Stimulated activated CD4-positive, alpha-beta T cell treated with anti-CD3 and anti-CD28 coated beads, Interleukin-15, amount 100 ng/mL, for 24 hours (primary cell): ENCODE measurements at regions not wholly inside any gene's neighbourhood (a gene's known extent, or its start where the extent isn't known, plus 50 kb on each side); places are given as distances from the start of the nearest gene placed in this dataset.
"Not testable (repeated sequence)": the region's sequence is repeated elsewhere in the genome, so short reads cannot be mapped to it uniquely, and the experiment has no call there.

Experiments used
- DNase-seq: peaks from one replicate; pipeline ENCODE4 v3.0.0-alpha.2; 2020

DNA sequence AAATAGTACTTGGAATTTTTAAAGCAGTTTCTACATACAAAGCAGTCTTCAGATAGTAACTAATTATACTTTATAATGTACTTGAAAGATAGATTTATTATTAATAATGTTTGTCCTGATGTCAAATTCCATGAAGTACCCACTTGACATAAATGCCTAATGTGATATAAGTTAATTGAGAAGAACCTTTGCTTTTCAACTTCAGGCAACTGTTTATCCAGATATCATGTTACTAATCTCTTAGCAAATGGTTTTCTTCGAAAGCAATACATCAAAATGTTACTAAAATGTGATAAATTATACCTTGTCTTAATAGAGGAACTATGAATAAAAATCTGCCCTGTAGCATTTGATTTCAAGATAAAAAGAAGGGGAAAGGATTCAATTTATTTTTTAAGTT, 146.8 kb upstream of the FBXL17 start:
- no peak for DNase-seq

DNA sequence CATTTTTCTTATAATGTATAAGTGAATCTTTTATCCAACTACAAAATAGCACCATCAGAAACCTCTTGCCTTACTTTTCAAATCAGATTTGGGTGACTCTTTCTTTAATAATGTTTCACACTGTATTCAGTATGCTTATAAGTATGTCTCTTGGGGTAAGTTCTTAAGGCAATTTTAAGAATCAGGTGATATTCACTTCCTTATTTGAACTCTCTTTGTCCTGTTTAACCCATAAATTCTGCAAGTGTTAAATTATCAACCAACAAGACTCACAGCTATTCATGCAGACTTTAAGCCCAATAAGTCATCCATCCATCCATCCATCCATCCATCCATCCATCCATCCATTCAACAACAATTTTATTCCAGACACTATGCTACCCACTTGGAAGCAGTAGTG, 142.7 kb upstream of the FBXL17 start:
- no peak for DNase-seq

DNA sequence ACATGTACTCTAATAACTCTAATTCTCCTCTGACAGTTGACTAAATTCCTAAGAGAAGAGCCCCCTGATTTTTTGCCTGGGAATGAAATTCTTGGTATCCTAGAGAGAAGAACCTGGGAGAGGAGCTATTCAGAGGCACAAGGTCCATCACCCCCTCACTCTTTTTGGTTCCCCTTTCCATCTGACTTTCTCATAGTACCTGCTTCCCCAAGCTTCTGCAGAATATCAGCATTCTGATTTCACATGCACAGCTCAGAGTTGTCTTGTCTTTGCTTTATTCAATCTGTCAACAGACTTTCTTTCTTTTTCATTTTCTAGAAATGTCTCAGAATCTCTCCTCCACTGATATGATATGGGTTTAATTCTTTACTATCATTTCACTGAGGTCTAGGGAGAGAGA, 141.5 kb upstream of the FBXL17 start:
- DNase-seq: no peak

- DNase-seq: no peak
These were observed 140.1 kb upstream of the FBXL17 start for GRCh38 chr5:108521841-108522506.

GRCh38 chr5:108521011-108521700, 139.3 kb upstream of the FBXL17 start:
- no peak for DNase-seq

- no peak for DNase-seq
These were observed 134.9 kb upstream of the FBXL17 start for GRCh38 chr5:108516785-108517184.

- no peak for DNase-seq
These were observed 133.7 kb upstream of the FBXL17 start for GRCh38 chr5:108515517-108516105.

GRCh38 chr5:108508979-108509378, 127.1 kb upstream of the FBXL17 start:
- DNase-seq: no peak

DNA sequence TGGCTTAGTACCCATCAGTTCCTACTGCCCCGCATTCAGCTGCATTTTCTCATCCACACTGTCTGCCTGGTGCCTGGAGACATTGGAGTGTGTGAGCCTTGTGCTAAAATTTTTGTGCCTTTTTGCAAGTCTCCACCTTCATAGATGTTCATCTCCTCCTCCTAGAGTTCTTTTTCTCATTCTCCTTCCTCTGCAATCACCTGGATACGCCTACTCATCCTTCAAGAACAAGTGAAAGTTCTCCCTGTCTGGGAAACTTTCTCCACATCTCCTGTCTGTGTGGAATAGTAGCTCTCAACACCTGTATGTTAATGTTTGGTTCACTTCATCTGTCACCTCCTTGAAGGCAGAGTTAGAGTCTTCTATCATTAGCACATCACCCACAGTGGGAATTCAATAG, 125.7 kb upstream of the FBXL17 start:
- DNase-seq: no peak

DNA sequence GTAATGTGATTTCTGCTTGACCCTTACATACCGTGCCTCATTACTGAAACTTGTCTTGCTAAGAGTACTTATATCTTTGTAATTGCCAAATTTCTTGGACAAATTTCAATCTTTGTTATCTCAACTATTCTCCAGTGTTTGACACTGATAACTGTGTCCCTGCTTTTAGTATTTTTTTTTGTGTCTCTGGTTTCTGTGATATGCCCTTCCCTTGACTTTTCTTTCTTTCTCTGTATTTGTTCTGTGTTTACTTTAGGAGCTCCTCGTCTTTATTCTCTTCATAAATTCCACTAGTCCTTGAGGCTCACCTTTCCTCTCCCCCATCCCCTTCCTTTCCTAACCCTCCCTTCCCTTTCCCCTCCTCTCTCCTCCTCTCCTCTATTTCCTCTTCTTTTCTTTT, 123.7 kb upstream of the FBXL17 start:
- DNase-seq: no peak

DNA sequence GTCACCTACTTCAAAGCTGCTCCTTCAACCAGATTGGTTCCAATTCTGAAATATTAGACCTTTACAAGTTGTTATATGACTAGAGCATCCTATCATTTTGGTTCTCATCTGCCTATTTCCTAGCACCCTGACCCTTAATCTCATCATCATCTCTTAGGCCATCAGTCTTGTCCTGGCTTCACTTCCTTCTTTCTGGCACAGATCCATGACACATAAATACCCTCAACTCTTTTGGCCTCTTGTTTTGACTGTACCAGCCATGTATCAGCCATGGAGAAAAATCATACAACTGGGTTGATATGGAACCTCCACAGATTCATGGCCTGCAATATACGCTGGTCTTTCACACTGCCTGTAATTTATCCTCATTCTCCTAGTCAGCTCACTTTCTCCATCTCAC, 123.1 kb upstream of the FBXL17 start:
- no peak for DNase-seq

DNA sequence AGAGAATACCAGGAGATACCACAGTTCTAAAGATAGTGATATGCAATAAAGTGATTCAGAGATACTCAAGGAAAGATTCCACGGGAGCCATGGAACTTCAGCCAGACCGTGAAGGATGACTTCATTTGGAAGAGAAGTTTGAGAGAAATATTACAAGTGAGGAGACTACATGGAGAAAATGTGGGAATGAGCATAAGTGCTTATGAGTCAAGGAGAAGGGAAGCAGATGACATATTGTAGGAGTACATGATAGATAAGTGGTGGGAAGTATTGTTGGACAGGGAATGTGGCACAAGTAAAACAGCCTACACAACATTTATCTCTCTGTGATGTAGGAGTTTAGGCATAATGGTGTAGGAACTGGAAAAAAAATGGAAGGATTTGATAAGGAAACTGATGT, 122.1 kb upstream of the FBXL17 start:
- no peak for DNase-seq

GRCh38 chr5:108495615-108496014, 113.7 kb upstream of the FBXL17 start:
- DNase-seq: not testable (repeated sequence)

GRCh38 chr5:108487951-108488350, 106.1 kb upstream of the FBXL17 start:
- no peak for DNase-seq

- no peak for DNase-seq
These were observed 102.1 kb upstream of the FBXL17 start for GRCh38 chr5:108484035-108484434.

DNA sequence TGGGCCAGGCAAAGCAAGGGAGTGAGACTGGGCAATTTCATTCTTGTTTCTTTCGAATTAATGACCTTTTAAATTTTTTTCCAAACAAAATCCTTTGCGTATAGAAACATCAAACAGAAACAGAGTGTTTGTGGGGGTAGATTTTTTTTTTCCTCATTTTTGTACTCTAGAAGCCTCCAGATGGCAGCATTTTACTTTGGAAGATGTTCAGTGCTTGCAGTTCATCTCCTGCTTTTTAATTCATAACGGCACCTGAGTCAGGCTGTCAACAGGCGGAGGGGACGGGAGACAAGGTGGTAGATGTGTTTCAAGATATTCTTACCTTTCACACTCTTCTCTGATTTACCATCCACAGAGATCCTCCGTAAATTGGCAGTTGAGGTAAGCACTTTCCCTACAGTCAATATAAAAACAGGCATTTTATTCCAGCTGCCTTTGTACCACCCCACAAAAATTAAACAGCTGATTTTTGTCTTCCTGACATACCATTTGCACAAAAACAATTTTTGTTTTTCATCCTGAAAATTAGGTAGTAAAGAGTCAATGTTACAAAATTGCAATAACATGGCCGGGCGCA, 99.5 kb upstream of the FBXL17 start:
- DNase-seq: no peak

GRCh38 chr5:108472237-108472636, 90.3 kb upstream of the FBXL17 start:
- no peak for DNase-seq

- no peak for DNase-seq
These were observed 85.7 kb upstream of the FBXL17 start for GRCh38 chr5:108467563-108467962.

- no peak for DNase-seq
These were observed 79.9 kb upstream of the FBXL17 start for GRCh38 chr5:108461628-108462367.

DNA sequence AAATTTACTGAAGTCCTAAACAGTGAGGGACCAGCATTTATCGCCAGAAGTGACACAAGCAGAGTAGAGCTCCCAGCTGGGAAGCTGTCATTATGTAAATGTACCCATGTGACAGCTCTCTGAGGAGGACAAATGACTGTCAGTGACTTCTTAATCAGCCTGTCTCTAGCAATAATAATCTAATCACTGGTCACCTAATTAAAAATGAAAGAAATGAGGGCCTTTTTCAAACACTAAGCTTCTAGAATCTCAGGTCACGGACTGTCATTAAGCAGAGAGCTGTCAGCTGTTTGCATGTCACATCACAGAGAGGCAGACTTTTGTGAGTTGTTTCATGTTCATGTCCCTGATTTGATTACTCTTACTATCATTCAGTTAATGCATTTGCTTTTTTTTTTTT, 77.9 kb upstream of the FBXL17 start:
- DNase-seq: no peak

DNA sequence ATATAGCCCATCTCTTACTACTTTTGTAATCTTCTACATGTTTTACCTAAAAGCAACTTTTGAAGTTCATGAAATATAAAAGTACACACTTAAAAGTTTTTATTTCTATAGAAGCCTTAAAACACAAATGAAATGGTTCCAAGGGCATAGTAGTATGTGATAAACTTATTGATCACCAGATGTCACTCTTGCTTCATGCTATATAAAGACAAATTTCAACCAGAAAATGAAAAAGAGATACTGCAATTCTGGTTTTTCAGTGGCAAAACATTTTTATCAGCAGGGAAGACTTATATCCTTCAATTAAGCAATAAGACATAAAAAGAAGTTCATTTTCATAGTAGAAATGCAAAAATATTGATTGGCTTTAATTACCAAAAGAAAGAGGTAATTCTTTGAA, 69.4 kb upstream of the FBXL17 start:
- DNase-seq: no peak

DNA sequence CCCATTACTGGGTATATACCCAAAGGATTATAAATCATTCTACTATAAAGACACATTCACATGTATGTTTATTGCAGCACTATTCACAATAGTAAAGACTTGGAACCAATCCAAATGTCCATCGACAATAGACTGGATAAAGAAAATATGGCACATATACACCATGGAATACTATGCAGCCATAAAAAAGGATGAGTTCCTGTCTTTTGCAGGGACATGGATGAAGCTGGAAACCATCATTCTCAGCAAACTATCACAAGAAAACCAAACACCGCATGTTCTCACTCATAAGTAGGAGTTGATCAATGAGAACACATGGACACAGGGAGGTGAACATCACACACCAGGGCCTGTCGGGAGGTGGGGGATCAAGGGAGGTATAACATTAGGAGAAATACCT, 62.2 kb upstream of the FBXL17 start:
- not testable (repeated sequence) for DNase-seq

GRCh38 chr5:108442063-108442651, 60.3 kb upstream of the FBXL17 start:
- DNase-seq: not testable (repeated sequence)
